ENCODE measurements at regions not wholly inside any gene's neighbourhood (a gene's known extent, or its start where the extent isn't known, plus 50 kb on each side); places are given as distances from the start of the nearest gene placed in this dataset.

DNA sequence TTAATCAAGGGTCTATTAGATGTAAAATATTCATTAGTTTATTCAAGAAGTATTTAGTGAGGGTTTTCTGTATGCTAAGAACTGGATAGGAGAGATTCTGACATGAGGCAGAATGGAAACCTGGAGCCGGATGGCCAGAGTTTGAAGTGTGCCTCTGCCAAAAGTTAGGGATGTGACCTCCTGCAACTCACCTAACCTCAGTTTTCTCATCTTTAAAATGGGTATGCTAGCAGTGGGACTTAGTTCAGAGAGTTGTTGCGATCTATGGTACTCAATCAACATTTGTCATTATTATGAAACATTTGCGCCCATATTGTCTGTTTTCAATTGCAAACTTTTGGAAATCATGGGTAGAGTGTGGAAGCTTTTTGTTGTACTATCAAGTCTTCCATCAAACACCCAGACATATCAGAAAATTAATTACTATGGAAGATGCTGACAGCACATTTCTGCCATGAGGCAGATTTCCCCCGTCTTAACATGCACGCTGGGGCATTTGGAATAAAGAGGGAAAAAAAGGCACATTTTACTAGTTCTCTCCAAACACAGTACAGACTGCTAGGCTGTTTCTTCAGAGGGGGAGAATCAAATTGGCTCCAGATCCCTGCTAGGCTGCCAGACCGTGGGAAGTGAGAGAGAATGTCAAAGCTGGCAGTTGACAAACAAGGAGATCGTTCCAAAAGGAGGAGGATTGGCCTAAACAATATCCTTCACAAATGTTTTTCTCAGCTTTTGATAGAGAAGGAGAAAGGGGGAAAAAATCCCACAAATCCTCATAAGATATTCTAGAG lies 205.3 kb upstream of the TSHZ2 start:
- no peak for TF ChIP-seq CTCF (conservative IDR thresholded peaks at IDR 0.05; ENCODE audit: low read depth, low read length)
- no peak for TF ChIP-seq EZH2phosphoT487 (IDR thresholded peaks at IDR 0.05; ENCODE audit: borderline replicate concordance, low read length)
